ENCODE measurements at regions not wholly inside any gene's neighbourhood (a gene's known extent, or its start where the extent isn't known, plus 50 kb on each side); places are given as distances from the start of the nearest gene placed in this dataset.

- TF ChIP-seq CTCF (conservative IDR thresholded peaks at IDR 0.05), result no peak
- Histone ChIP-seq H3K4me2 (ENCODE audit: insufficient read depth, insufficient read length, low read length) (no peak overlapping the region), H3K79me2 (ENCODE audit: insufficient read depth, low read length) (no peaks in the 10 kb centered on the region), H4K5ac (ENCODE audit: insufficient read length, low read depth, low read length) (no peak overlapping the region), H3K14ac (ENCODE audit: insufficient read depth, low read length) (no peak overlapping the region), H2BK120ac (ENCODE audit: low read depth, low read length, poor library complexity, severe bottlenecking) (no peak overlapping the region), H3K56ac (ENCODE audit: insufficient read length, low read depth, low read length) (no peak overlapping the region), H3K4me1 (ENCODE audit: insufficient read depth, low read length) (no peaks in the 10 kb centered on the region), H2BK12ac (ENCODE audit: insufficient read length, low read depth, low read length) (no peak overlapping the region), H3K27ac (ENCODE audit: insufficient read length, low read depth, low read length) (no peak overlapping the region), H3K23ac (ENCODE audit: insufficient read length, low read depth, low read length) (no peak overlapping the region), H3K79me1 (ENCODE audit: insufficient read depth, low read depth, low read length, poor library complexity, severe bottlenecking) (no peaks in the 10 kb centered on the region), H4K8ac (replicated peaks; ENCODE audit: insufficient read length, low read depth, low read length) (no peak overlapping the region), H3K9me3 (ENCODE audit: control insufficient read depth, low read depth, low read length) (no peaks in the 10 kb centered on the region), H3T11ph (ENCODE audit: low read length) (no peak overlapping the region), H4K91ac (ENCODE audit: insufficient read length, low read depth, low read length) (no peak overlapping the region), H3K4ac (ENCODE audit: low read depth, low read length) (no peak overlapping the region), H4K20me1 (ENCODE audit: control insufficient read depth, insufficient read depth, insufficient read length) (no peaks in the 10 kb centered on the region), H2BK5ac (ENCODE audit: insufficient read length, low read length) (no peak overlapping the region), H2AFZ (ENCODE audit: low read length) (no peak overlapping the region), H3K18ac (ENCODE audit: insufficient read length, low read depth, low read length) (no peak overlapping the region), H3K9ac (ENCODE audit: extremely low read depth, insufficient read length, low read length) (no peak overlapping the region), H2AK5ac (ENCODE audit: insufficient read length, low read length) (no peak overlapping the region), H3K27me3 (ENCODE audit: insufficient read depth, low read length) (no peaks in the 10 kb centered on the region), H2BK20ac (ENCODE audit: low read depth, low read length, poor library complexity, severe bottlenecking) (no peak overlapping the region), H2BK15ac (ENCODE audit: low read depth, low read length) (no peak overlapping the region), H3K23me2 (ENCODE audit: insufficient read length, low read depth, low read length, poor library complexity, severe bottlenecking) (no peaks in the 10 kb centered on the region)
- Mint-ChIP-seq H3K36me3 (ENCODE audit: insufficient read depth in 1 of 3, low read depth in 3 of 3) (no peaks in the 10 kb centered on the region), H3K4me1 (peaks cover 8 to 14% of the 10 kb centered on the region in 2 experiments), H3K27ac (no peak overlapping the region), H3K9me3 (no peaks in the 10 kb centered on the region), H3K27me3 (ENCODE audit: low read depth) (no peaks in the 10 kb centered on the region), H3K4me3 (no peak overlapping the region)
- no peak for DNase-seq
- WGBS (ENCODE audit: extremely low coverage, insufficient read length, low lambda C conversion rate), result no CpG with 5 or more reads among the region's 3 CpGs
Observed at GRCh38 chr10:107423903-107424302, 259.4 kb upstream of the SORCS1 start.

Data from H9 (cell line).